HG03060 (cell line): ENCODE measurements at regions not wholly inside any gene's neighbourhood (a gene's known extent, or its start where the extent isn't known, plus 50 kb on each side); places are given as distances from the start of the nearest gene placed in this dataset.
"Not testable (repeated sequence)": the region's sequence is repeated elsewhere in the genome, so short reads cannot be mapped to it uniquely, and the experiment has no call there.

Source experiments
- ATAC-seq: cut with Tn5 transposase; IDR thresholded peaks from one replicate; pipeline ENCODE4 v1.9.1; 2021; ENCODE audit warnings: low read depth, moderate number of reproducible peaks; ENCODE audit not compliant: unreplicated experiment

- peak; percentile 67 for ATAC-seq
These were observed 51.6 kb upstream of the POMP start for GRCh38 chr13:28607187-28607955.

GRCh38 chr13:28606466-28606865 lies 52.5 kb upstream of the POMP start:
- ATAC-seq = no peak

- ATAC-seq = not testable (repeated sequence)
These were observed 53.8 kb upstream of the POMP start for GRCh38 chr13:28605147-28605546.

DNA sequence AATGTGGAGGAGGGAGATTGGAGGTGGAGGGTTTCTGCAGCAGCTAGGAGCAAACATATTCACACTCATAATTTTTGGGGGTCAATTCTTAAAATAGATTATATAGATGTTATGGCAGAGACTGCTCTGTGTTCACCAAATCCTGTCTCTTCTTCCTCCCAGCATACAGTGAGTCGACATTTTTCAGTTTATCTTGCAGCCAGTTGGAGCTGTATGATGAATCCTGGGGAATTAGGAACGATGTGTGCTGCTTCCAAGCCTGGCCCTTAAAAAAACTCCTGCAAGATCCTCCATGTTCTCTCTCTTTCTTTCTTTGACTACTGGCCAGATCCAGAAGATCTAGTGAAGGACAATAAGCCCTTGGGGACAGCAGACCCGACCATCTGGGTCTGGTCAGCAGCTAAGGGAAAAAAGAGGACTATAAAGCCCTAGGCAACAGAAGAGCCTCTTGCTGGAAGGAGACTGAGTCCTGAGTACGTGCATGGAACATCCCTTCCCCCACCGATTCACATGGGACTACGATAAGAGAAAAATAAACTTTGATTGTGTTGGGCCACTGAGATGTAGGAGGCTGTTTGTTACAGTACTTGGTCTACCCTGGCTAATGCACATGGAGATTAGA lies 55.8 kb upstream of the POMP start:
- no peak for ATAC-seq

GRCh38 chr13:28602580-28602979 lies 56.4 kb upstream of the POMP start:
- ATAC-seq = no peak

DNA sequence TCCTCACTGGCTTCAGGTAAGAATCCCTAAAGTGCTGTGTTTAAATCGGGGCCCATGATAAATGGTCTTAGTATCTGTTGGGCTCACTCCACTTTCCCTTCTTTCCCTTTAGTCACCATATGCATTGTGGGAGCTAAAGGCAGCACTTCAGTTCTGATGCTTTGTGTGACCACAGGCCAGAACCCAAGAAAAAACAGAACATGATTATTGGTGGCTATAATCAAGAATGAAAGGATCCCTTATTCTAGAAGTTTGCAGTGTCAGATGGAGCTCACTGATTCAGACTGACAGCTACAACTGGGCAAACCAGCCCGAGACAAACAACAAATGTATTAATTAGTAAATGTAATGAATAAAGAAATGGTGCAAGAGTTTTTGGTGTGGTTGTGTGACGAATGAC lies 57.3 kb upstream of the POMP start:
- no peak for ATAC-seq

DNA sequence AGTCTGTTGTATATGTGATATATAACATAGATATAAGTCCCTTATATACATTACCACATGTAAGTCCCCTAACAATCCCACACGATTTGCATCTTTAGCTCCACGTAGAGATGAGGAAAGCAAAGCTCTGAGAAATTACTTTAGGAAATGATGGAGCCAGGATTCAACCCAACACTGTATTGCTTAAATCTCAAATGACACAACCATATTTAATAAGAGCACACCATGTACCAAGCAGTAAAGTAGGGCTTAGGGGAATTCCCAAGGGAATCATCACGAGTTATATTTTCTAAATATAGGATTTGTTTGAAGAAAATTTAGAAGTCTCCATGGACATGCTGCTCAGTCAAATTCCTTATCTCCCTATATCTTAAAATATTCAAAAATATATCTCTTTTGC lies 61.3 kb upstream of the POMP start:
- ATAC-seq = no peak

GRCh38 chr13:28590461-28590860 lies 68.5 kb upstream of the POMP start:
- no peak for ATAC-seq

DNA sequence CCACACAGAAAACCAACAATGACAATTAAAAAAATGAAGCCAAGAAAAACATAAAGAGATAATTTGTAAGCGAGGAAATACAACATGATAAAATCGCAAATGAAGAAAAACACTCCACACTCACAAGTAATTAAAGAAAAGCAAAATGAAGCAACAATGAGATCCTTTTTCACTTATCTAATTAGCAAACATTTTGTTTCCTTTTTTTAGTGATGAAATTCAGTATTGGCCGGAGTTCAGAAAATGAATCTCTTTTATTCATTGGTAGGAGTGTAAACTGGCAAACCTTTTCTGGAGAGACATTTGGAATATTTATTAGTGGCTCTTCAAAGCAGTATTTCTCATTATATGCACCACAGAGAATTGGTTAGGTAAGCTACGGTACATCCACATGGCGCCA lies 70.6 kb upstream of the POMP start:
- ATAC-seq = no peak

- ATAC-seq = no peak
These were observed 71.8 kb upstream of the POMP start for GRCh38 chr13:28587174-28587540.

DNA sequence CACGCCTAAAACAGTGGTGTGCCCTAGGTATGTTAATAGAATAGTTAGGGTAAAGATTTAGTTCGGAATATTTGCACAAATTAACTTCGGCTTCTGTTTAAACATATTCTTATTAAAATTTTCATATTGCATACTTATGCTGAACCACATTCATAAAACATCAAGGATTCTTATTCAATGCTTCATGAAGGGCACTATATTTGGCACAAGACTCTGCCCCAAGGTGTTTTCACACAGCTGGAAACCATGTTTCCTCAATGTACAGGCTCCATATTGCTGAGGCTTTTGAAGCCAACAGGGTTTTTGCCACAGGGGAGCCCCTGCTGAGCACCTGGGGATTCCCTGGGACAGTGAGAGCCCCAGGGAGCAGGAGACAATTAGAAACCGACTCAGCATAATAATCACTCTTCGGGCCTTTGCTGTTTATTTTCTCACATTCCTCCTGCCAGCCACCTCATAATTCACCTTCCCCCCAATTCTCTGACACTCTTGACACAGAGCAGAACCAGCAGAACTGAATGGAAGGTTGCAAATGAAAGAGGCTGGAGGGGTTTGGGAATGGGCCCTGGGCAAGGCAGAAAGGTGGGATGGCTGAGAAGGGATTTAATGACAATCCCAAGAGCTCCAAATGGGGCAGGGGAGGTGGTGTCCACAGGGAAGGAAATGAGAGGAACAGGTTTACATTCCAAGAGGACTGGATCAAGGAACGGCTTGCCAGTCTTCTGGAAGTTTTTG lies 72.3 kb upstream of the POMP start:
- no peak for ATAC-seq

- no peak for ATAC-seq
These were observed 73.4 kb upstream of the POMP start for GRCh38 chr13:28585561-28585960.

GRCh38 chr13:28584873-28585381 lies 74.0 kb upstream of the POMP start:
- ATAC-seq = no peak

DNA sequence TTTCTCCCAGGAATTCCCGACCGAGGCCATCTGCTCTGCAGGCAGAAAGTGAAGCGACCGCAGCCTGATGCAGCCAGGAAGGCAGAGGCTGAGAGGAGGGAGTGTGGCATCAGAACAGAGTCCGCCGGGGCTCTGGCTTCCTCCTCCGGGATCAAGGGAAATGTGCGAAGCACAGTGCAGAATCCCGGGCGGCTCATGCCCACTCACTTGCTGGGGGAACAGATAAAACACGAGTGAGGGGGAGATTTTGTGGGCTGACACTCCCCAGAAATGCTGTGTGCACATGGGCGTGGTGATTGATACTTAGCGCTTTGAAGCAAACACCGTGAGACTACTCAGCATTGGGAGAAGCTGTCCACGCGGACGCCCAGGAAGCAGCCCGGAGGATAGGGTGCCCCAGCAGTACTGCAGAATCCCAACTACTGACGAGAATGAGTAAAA lies 75.3 kb upstream of the POMP start:
- no peak for ATAC-seq

DNA sequence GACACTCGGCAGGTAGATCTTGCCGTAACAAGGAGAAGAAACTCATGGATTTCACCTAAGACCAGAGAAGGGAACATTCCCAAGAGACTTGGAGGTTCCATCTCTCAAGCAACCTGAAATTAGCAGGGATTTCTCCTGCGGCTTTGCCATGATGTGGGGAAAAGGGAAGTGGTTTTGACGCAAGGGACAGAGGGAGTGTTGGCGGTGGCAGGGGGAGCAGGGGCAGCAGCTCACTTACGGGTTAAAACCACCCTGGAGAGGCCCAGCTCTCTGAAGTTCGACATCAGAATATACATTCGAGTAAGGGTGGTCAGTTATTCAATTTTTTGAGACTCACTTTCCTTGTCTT lies 76.1 kb upstream of the POMP start:
- ATAC-seq = no peak

DNA sequence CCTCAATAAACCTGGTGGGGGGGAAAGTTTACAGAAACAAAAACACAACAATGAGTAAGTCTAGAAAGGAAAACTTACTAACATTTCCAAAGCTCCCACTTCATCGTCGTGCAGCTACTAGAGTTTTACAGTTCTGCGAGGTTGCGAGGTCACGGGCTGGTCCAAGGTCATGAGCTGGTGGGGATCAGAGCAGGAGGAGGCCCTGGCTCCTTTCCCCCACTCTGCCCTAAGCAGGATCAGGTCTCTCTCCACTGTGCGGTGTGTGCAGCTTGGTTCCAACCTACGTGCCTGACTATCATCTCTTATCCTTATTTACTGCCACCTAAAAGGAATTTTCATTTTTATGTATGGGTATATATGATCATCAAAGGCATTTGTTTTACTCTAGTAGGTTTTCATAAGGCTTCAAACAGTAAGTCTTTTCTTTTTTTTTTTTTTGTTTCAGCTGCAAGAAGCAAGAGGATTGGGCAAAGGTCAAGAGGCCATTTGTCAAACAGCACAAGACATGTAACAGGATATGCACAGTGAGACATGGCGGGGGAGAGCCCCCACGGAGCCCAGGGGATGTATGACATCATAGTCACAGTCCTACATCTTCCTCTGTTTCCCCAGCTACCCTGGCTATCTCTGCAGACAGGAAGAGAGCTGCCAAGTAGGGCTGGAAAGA lies 76.6 kb upstream of the POMP start:
- no peak for ATAC-seq

DNA sequence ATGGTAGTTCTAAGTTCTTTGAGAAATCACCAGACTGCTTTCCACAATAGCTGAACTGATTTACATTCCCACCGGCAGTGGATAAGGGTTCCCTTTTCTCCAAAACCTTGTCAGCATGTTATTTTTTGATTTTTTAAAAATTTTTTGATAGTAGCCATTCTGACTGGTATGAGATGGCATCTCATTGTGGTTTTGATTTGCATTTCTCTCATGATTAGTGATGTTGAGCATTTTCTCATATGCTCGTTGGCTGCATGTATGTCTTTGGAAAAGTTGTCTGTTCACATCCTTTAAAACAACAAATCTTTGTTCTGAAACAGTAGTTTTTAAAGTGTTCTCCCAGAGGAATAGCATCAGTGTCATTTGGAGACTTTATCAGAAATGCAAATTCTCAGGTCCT lies 77.5 kb upstream of the POMP start:
- ATAC-seq = no peak

GRCh38 chr13:28579736-28580135 lies 79.2 kb upstream of the POMP start:
- no peak for ATAC-seq

DNA sequence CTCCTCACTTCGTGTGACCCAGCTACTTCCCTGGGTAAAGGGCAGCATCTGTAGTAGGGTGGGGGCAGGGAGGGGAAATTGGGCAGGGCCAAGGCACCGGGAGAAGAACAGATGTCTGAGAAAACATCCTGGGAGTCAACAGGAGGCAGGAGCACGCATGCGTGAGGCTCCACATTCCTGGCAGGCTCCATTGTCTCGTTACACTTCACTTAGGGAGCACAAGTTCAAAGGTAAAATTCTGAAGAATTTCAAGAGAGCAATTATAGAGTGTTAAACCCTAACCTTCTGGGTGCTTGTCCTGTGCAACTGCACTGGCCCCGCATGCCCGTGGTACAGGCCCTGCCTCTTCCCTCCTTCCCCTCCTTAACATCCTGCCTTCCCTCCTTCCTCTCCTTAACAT lies 79.6 kb upstream of the POMP start:
- no peak for ATAC-seq

DNA sequence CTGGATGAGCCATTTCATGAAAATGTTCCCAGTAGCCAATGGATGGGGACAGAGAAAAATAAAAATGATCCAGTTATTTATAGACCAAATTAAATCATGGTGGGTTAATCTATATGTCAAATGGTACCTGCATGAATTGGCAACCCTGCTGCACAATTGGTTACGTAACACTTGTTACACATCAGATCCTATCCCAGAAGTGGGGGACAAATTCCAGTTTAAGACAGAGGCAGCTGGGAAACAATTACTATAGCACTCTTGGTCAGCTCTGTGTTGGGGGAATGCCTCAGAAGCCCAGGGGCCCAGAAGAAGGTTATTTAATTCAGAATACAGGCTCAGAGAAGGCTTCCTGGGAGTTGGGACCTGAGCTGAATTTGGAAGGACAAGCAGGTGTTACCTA lies 81.1 kb upstream of the FLT1 start:
- no peak for ATAC-seq

- no peak for ATAC-seq
These were observed 80.3 kb upstream of the FLT1 start for GRCh38 chr13:28575200-28575599.
